GM13977 (cell line): ENCODE measurements at regions not wholly inside any gene's neighbourhood (a gene's known extent, or its start where the extent isn't known, plus 50 kb on each side); places are given as distances from the start of the nearest gene placed in this dataset.
"Not testable (repeated sequence)": the region's sequence is repeated elsewhere in the genome, so short reads cannot be mapped to it uniquely, and the experiment has no call there.

Source experiments
- DNase-seq: peaks from one replicate; pipeline ENCODE4 v3.0.0; 2012; ENCODE audit warnings: low spot score
- in situ Hi-C: fragments of 300-500 bp; cut with MboI; formaldehyde crosslinking; loops from one replicate; pipeline ENCODE4 v1.12.0; 2022; ENCODE audit warnings: low sequenced_read_pairs, low pct_unique_long_range_greater_than_20kb, mixed read lengths, inconsistent platforms; ENCODE audit not compliant: unreplicated experiment
- TF ChIP-seq, protein P1 (sequence below): IDR thresholded peaks from 2 replicates; pipeline ENCODE4 v1.5.1; 2012; ENCODE audit warnings: mild to moderate bottlenecking, control low read depth; ENCODE audit not compliant: insufficient read depth; ENCODE audit errors: extremely low read depth, missing control alignments

DNA sequence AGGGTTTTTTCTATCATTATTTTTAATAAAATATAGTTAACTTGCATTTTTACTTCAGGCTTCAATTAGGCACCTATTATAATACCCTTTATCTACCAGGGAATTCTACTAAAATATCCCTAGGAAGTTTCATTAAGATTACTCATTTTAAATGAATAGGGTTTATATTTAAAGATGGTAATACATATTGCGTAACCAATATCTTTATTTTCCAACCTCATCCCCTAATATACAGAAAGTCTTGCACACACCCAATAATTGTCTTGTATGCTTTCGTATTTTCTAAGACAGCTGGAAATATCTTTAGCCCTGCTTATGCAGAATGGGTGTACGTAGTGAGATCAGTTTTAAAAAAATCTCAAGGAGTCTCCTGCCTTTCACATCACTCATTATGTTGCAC lies 1186.8 kb downstream of the TECRL start:
- in situ Hi-C loops: no loop called here
- DNase-seq: no peak
- TF ChIP-seq, protein P1, sequence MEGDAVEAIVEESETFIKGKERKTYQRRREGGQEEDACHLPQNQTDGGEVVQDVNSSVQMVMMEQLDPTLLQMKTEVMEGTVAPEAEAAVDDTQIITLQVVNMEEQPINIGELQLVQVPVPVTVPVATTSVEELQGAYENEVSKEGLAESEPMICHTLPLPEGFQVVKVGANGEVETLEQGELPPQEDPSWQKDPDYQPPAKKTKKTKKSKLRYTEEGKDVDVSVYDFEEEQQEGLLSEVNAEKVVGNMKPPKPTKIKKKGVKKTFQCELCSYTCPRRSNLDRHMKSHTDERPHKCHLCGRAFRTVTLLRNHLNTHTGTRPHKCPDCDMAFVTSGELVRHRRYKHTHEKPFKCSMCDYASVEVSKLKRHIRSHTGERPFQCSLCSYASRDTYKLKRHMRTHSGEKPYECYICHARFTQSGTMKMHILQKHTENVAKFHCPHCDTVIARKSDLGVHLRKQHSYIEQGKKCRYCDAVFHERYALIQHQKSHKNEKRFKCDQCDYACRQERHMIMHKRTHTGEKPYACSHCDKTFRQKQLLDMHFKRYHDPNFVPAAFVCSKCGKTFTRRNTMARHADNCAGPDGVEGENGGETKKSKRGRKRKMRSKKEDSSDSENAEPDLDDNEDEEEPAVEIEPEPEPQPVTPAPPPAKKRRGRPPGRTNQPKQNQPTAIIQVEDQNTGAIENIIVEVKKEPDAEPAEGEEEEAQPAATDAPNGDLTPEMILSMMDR: no peak

DNA sequence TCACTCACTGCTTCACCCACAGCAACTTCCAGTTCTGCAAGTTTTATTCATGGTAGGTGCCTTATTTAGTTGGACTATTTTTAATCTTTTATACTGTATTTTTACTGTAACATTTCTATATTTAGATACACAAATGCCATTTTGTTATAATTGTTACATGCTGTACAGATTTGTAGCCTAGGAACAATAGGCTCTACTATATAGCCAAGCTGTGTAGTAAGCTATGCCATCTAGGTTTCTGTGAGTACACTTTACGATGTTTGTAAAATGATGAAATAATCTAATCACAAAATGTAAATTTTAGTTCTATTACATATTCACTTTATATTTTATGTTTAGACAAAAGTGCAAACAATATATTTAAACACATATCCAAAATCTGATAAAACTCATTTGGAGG lies 1187.8 kb downstream of the TECRL start:
- TF ChIP-seq, protein P1: no peak
- DNase-seq: no peak
- in situ Hi-C loops: no loop called here

DNA sequence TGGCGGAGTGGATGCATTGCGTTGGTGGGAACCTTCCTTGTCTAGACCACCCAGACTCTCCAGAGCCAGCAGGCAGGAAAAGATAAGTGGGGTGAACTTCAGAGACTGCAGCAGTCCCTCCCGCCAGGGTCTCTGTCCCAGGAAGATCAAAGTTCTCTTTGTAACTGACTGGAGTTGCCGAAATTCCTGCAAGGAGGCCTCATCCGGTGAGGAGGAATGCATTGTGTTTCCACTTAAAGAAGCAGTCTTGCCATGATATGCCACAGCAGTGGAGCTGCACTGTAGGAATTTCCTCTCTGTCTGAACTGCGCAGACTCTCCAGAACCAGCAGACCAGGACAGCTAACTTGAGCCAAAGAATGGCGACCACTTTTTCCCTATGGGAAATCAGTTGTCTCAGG lies 1190.4 kb downstream of the TECRL start:
- TF ChIP-seq, protein P1: no peak
- in situ Hi-C loops: no loop called here
- no peak for DNase-seq

DNA sequence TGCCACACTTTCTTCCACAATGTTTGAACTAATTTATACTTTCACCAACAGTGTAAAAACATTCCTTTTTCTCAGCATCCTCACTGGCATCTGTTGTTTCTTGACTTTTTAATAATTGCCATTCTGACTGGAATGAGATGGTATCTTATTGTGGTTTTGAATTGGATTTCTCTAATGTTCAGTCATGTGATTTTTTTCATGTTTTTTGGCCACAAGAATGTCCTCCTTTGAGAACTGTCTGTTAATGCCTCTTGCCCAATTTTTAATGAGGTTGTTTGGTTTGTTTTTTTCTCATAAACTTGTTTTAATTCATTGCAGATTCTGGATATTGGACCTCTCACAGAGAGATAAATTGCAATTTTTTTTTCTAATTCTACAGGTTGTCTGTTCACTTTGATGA lies 1195.2 kb downstream of the TECRL start:
- in situ Hi-C loops: no loop called here
- TF ChIP-seq, protein P1: no peak
- no peak for DNase-seq

- DNase-seq: no peak
- TF ChIP-seq, protein P1: no peak
- in situ Hi-C loops: no loop called here
Measured at GRCh38 chr4:63211776-63212479, 1197.3 kb downstream of the TECRL start.

DNA sequence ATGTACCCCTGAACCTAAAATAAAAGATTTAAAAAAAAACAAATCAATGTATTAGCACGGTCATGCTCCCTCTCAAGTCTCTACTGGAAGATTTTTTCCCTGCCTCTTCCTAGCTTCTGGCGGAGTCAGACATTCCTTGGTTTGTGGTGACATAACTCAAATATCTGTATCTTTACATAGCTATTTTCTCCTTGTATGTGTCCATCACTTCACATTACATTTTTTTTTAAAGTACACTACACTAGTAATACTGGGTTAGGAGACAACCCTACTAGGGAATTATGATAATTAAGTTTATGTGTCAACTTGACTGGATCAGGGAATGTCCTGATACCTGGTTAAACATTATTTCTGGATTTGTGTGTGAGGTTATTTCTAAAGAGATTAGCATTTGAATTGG lies 1197.9 kb downstream of the TECRL start:
- in situ Hi-C loops: no loop called here
- TF ChIP-seq, protein P1: no peak

GRCh38 chr4:63193029-63193428 lies 1216.2 kb downstream of the TECRL start:
- DNase-seq, in situ Hi-C loops: not testable (repeated sequence)

More for the DNA sequence above, 1197.9 kb downstream of the TECRL start:
- DNase-seq: no peak
